ENCODE measurements at regions not wholly inside any gene's neighbourhood (a gene's known extent, or its start where the extent isn't known, plus 50 kb on each side); places are given as distances from the start of the nearest gene placed in this dataset.

DNA sequence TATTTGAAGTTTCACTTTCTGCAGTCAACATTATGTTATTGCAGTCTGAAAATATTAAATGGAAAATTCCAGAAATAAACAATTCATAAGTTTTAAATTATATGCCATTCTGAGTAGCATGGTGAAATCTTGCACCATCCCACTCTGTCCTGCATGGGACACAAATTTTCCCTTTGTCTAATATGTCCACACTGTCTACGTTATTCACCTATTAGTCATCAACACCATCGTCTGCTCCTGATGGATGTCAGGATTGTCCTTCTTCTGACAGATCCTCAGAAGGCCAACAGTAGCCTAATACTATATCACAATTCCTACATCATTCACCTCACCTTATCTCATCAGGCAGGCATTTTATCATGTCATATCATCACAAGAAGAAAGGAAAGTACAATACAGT lies 163.1 kb downstream of the TXNL1 start:
- no peak for TF ChIP-seq POLR2A (IDR thresholded peaks at IDR 0.05)
- TF ChIP-seq, protein P1, sequence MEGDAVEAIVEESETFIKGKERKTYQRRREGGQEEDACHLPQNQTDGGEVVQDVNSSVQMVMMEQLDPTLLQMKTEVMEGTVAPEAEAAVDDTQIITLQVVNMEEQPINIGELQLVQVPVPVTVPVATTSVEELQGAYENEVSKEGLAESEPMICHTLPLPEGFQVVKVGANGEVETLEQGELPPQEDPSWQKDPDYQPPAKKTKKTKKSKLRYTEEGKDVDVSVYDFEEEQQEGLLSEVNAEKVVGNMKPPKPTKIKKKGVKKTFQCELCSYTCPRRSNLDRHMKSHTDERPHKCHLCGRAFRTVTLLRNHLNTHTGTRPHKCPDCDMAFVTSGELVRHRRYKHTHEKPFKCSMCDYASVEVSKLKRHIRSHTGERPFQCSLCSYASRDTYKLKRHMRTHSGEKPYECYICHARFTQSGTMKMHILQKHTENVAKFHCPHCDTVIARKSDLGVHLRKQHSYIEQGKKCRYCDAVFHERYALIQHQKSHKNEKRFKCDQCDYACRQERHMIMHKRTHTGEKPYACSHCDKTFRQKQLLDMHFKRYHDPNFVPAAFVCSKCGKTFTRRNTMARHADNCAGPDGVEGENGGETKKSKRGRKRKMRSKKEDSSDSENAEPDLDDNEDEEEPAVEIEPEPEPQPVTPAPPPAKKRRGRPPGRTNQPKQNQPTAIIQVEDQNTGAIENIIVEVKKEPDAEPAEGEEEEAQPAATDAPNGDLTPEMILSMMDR (IDR thresholded peaks at IDR 0.05), result no peak
- no peak for TF ChIP-seq POLR2AphosphoS5 (IDR thresholded peaks at IDR 0.05)
- TF ChIP-seq EP300 (IDR thresholded peaks at IDR 0.05), result no peak
- WGBS, 2 donors, result 80 to 89% methylated on average over 2 of the region's 2 CpGs
- Histone ChIP-seq H3K4me1 (peaks cover 0 to 10% (median 2%) of the 10 kb centered on the region in 4 donors), H3K27me3 (no peaks in the 10 kb centered on the region), H3K9me3 (no peaks in the 10 kb centered on the region), H3K36me3 (no peaks in the 10 kb centered on the region), H3K4me3 (no peak overlapping the region), H3K27ac (no peak overlapping the region)
- no peak for DNase-seq
- intact Hi-C loops (cut with DNase I), result no loop called here

DNA sequence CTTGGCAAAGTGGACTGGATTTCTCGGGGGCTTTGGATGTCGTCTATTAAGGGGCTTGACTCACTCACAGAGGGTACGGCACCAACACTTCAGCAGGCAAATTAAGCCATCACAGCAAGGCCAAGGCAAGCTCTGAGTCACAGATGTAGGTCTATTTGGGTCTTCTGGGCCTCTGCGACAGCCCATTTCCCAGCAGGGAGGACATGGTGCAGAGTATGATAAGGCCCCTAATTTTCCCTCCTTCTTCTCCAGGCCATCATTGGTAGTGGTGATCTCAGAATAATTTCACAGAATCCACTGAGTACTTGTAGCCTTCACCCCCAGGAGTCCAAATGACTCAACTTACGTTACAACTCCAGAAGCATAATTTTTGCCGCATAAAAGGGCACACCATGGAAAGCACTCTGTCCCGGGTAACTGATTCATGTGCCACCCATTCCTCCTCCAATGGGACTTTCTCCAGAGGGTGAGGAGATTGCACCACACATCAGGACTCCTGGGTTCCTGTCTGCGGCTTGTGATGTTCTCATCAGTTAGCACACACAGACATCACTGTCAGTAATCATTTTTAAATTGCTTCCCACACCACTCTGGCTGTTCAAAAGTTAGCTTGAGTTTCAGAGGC lies 164.9 kb downstream of the TXNL1 start:
- intact Hi-C loops (cut with DNase I), result no loop called here

DNA sequence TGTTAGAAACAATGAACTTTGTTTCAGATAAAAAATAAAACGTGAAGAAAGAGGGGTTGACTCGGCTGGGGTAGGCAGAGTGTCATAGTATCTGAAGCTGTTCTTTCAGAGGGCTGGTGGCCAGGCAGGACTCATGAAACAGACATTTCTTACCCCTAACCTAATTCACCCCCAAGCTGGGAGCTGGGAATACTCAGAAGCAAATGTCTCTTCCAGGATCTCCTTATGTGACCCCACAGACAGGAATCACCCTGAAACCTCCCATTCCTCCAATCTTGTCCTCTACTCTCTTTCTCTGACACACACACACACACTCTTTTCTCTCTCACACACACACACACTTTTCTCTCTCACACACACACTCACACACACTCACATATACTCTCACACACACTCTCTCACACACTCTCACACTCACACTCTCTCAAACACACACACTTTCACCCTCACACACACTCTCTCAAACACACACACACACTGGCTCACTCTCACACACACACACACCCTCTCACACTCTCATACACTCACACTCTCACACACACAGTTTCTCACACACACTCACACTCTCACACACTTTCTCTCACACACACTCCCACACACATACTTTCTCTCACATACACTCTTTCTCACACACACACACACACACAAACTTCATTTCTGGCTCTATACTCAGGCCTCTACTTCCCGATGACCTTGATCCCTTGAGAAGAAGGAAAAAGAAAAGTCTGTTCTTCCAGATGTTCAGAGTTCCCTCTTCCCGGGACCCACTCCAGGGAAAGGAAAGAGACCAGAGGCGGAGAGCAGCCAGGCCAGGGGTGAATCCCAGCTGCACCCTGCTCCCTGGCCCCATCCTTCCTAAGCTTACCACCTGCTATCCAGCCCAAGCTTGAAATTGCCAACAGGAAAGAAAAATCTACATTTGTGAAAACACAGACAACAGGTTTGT lies 167.7 kb downstream of the TXNL1 start:
- 64 to 78% methylated on average over 5 of the region's 5 CpGs for WGBS, 2 donors
- Histone ChIP-seq H3K4me3 (no peak overlapping the region), H3K9me3 (no peaks in the 10 kb centered on the region), H3K4me1 (peaks cover 0 to 26% (median 6%) of the 10 kb centered on the region in 4 donors), H3K27me3 (no peaks in the 10 kb centered on the region), H3K36me3 (no peaks in the 10 kb centered on the region), H3K27ac (no peak overlapping the region)
- no peak for TF ChIP-seq EP300 (IDR thresholded peaks at IDR 0.05)
- TF ChIP-seq, protein P1 (IDR thresholded peaks at IDR 0.05), result no peak
- TF ChIP-seq POLR2A (IDR thresholded peaks at IDR 0.05), result no peak
- intact Hi-C loops (cut with DNase I), result no loop called here
- no peak for DNase-seq

More for the DNA sequence above, 164.9 kb downstream of the TXNL1 start:
- no peak for TF ChIP-seq EP300 (IDR thresholded peaks at IDR 0.05)
- TF ChIP-seq, protein P1 (IDR thresholded peaks at IDR 0.05), result no peak
- no peak for TF ChIP-seq POLR2AphosphoS5 (IDR thresholded peaks at IDR 0.05)
- no peak for TF ChIP-seq POLR2A (IDR thresholded peaks at IDR 0.05)
- no peaks in the 10 kb centered on the region for H3K36me3 ChIP-seq
- no peak for DNase-seq
- H3K9me3 ChIP-seq, result no peaks in the 10 kb centered on the region
- 81 to 94% methylated on average over 8 of the region's 8 CpGs for WGBS, 2 donors
- no peak overlapping the region for H3K4me3 ChIP-seq
- H3K27ac ChIP-seq, result no peak overlapping the region
- peaks cover 0 to 19% (median 5%) of the 10 kb centered on the region in 4 donors for H3K4me1 ChIP-seq
- H3K27me3 ChIP-seq, result no peaks in the 10 kb centered on the region

- Histone ChIP-seq H3K27ac (no peak overlapping the region), H3K36me3 (no peaks in the 10 kb centered on the region), H3K4me1 (peaks cover 0 to 26% (median 6%) of the 10 kb centered on the region in 4 donors), H3K4me3 (no peak overlapping the region), H3K27me3 (no peaks in the 10 kb centered on the region), H3K9me3 (peaks cover 0 to 6% (median 2%) of the 10 kb centered on the region in 4 donors)
- TF ChIP-seq, protein P1 (IDR thresholded peaks at IDR 0.05), result no peak
- no peak for TF ChIP-seq POLR2A (IDR thresholded peaks at IDR 0.05)
- TF ChIP-seq EP300 (IDR thresholded peaks at IDR 0.05), result no peak
- no peak for TF ChIP-seq POLR2AphosphoS5 (IDR thresholded peaks at IDR 0.05)
- intact Hi-C loops (cut with DNase I), result no loop called here
- DNase-seq, result no peak
- WGBS, 2 donors, result 60 to 78% methylated on average over 4 of the region's 4 CpGs
Observed at GRCh38 chr18:56469582-56469981, 168.8 kb downstream of the TXNL1 start.

Measured in sigmoid colon (tissue), 6 donors.